ENCODE measurements at regions not wholly inside any gene's neighbourhood (a gene's known extent, or its start where the extent isn't known, plus 50 kb on each side); places are given as distances from the start of the nearest gene placed in this dataset.
A peak's percentile ranks its signal among the peaks of the same experiment; 100 is the strongest.
"Not testable (repeated sequence)": the region's sequence is repeated elsewhere in the genome, so short reads cannot be mapped to it uniquely, and the experiment has no call there.

DNA sequence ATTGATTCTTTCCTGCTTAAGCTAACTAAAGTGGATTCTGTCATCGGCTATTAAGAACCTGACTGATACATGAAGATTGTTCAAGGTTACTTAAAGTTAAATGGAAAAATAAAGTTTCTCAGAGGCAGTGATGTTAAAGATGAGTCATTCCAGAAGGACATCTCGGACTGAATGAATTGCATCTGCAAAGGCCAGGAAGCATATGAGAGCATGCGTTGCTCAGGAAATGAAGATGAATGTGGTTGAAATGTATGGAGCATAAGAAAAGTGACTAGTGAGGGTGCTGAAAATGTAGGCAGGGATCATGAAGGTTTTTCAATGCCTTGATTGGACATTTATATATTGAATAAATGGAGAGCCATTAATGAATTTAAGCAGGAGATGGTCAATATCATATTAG lies 133.9 kb upstream of the GHITM start:
- DNase-seq, result no peak

DNA sequence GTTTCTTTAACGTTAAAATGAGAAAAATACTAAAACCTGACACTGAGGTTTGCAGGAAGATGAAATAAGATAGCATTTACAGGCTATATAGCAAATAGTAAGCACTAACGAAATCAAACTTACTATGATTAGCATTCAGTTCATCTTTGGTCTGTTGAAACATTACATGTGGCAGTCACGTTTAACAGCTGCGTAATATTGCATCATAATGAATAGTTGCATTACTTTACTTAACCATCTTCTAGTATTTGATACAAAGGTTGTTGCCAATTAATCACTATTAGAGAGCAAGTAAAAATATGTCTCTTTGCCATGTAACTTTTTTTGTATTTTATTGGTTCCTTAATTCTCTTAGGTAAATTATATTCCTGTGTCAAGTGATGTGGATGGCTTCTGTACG lies 131.8 kb upstream of the GHITM start:
- DNase-seq, result no peak

DNA sequence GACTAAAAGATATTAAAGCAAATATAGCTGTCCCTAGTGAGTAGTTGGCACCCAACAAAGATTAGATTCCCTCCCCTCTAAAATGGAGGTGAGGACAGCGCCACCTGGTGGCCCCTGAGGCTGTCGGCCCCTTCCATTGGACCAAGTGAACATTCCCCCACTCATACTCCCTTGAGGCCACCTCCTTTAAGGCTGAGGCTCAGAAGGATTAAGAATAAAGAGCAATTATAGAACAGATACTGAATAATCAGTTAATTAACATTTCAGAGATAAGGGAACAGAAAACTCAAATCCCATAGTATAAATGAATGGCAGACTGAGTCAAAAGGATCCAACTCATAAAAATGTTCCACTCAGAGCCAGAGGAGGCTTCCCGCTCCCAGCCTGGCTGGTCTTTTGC lies 130.4 kb upstream of the GHITM start:
- no peak for DNase-seq

DNA sequence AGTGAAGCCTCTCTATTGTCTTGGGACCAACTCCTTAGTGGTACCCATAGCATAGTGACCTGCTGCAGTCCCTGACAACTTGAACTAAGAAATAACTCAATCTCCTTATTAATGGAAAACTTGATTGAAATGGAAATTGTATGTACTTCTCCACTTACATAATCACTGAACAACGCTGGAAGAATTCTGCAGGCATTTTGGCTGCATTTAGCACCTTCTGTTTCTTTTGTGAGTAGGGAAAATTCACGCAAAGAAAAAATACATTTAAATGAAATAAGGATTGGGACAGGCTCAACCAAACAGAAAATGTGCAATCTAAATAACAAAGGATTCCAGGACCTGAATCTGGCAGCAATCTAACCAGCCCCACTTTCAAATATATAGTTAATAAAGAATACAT lies 126.9 kb upstream of the GHITM start:
- no peak for DNase-seq

DNA sequence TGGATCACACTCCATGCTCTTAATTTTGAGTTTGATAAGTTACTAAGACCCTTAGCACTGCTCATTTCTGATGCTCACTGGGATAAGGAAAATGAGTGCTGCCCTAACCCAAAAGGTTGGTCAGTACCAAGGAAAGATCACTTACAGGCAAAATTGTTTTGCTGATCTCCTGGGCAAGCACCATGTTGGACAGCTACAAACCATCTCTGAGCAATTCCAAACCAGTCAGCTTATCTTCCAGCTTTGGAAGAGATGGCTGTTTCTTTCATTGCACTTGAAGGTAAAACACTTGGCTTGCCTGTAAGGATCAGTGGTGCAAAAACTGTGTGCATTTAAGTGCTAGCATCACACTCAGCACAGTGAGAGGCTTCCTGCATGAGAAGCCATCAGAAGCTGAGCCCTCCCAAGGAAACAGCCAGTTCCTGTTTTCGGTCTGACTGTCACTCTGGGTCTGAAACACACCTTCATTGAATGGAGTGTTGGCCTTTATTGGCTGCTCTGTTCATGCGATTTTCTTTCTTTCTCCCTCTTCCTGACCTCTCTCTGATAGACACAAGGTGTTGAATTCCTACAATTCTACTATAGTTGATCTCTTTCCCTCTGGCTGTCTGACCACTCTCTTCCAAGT lies 126.4 kb upstream of the GHITM start:
- no peak for DNase-seq

DNA sequence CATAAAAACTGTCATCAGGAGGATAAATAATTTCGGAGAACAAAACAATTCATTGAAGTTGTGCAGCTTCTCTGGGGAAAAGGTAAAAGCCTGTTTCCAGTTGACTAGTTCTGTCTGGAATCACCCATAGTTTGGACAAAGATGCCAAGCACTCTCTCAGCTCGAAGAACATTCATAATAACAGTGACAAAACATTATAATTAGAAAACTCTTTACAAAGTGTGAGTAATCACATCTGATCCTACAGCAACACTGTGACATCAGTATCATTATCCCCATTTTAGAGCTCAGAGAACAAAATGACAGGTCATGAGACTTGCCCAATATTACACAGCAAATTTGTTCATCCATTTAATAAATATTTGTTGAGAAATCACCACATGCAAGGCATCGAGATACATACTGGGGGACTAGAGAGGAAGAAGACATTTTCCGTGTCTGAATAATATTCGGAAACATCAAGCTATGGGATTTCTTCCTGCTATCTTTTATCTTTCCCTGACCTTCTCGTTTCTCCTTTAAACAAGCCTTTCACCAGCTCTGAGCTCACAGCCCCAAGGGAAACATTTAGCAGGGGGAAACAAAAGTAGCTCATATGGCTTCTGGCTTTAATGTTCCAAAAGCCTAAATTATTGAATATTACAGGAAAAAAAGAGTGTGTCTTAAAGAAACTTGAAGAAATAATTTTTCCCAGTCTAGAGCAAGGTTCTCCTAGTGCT lies 123.3 kb upstream of the GHITM start:
- DNase-seq, result peak; percentile 17

DNA sequence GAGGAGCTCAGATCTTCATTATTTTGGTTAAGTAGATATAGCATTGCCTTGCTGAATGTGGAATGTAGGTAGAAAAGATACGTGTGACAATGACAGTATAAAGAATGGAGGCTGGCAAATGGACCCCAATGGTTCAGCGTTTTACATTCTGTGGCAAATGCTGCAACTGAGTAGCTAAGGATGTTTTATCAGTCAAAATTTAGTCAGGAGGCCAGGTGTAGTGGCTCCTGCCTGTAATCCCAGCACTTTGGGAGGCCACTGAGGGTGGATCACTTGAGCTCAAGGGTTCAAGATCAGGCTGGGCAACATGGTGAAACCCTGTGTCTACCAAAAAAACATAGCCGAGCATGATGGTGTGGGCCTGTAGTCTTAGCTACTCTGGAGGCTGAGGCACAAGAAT lies 120.5 kb upstream of the GHITM start:
- DNase-seq, result no peak

DNA sequence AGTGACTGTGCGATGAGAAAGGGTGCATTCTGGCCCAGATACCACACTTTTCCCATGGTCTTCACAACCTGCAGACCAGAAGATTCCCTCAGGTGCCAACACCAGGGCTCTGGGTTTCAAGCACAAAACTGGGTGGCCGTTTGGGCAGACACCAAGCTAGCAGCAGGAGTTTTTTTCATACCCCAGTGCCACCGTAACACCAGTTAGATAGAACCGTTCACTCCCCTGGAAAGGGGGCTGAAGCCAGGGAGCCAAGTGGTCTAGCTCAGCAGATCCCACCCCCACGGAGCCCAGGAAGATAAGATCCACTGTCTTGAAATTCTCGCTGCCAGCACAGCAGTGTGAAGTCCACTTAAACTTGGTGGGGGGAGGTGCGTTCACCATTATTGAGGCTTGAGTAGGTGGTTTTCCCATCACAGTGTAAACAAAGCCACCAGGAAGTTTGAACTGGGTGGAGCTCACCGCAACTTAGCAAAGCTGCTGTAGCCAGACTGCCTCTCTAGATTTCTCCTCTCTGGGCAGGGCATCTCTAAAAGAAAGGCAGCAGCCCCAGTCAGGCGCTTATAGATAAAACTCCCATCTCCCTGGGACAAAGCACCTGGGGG lies 119.4 kb upstream of the GHITM start:
- not testable (repeated sequence) for DNase-seq

DNA sequence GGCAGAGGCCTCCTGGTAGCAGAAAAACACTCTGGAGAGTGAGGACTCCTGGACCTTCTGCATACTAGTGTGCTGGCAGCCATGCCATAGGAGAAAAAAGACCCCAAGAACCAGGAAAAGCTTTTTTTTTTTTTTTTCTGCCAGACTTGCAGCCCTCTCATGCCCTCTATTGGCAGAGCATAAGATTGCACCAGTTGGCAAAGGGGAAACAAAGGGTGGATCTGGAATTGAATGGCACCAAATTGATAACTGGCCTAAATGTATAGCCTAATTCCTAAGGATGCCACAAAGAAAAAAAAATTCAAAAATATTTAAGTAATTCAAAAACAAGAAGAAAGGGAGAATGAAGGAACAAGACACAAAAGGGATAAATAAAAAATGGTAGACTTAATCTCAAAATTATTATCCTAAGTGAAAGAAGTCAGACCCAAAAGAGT lies 112.5 kb upstream of the GHITM start:
- DNase-seq, result peak; percentile 0

DNA sequence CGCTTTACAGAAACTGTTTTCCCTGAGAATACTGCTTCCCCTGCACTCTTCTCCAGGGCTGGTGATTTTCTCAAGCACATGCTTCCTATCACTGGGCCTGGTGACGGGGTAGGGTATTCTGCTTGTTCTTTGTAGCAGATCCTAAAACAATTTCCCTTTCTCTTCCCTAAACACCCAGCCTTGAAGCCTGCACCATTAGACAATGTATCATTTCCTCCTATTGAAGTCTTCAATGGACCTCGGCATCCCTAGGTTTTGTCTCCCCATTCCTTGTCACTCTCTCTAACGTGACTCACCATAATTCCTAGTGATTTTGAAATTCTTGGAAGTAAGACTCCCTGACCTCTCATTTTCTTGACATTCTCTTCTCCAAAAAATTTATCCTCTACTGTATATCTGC lies 109.5 kb upstream of the GHITM start:
- DNase-seq, result no peak

DNA sequence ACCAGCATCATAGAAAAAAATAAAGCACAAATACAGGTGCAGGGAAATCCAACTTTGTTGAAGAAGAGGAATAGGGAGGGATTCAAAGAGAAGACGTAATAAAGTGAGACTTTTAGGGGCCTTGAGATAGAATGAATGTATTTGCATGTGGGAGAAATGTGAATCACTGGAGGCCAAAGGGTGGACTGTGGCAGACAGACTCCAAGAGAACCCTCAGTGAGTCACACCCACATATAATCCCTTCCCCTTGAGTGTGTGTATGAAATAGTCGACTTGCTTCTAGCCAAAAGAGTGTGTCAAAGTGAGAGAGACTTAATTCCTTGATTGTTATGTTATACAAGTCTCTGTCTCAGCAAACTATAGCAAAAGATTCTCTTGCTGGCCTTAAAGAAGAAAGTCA lies 101.3 kb upstream of the GHITM start:
- DNase-seq, result no peak

DNA sequence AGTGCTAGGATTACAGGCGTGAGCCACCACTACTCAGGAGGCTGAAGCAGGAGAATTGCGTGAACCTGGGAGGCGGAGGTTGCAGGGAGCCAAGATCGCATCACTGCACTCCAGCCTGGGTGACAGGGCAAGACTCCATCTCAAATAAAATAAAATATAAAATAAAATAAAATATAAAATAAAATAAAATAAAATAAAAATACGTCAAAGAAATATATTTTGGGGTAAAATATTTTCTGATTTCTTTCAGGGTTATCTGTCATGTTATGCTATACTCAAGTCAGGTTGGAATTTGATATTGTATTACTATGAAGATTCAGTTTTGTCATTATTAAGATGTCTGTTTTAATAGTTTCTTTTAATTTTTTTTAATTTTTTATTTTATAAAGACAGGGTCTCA lies 99.4 kb upstream of the GHITM start:
- no peak for DNase-seq

DNA sequence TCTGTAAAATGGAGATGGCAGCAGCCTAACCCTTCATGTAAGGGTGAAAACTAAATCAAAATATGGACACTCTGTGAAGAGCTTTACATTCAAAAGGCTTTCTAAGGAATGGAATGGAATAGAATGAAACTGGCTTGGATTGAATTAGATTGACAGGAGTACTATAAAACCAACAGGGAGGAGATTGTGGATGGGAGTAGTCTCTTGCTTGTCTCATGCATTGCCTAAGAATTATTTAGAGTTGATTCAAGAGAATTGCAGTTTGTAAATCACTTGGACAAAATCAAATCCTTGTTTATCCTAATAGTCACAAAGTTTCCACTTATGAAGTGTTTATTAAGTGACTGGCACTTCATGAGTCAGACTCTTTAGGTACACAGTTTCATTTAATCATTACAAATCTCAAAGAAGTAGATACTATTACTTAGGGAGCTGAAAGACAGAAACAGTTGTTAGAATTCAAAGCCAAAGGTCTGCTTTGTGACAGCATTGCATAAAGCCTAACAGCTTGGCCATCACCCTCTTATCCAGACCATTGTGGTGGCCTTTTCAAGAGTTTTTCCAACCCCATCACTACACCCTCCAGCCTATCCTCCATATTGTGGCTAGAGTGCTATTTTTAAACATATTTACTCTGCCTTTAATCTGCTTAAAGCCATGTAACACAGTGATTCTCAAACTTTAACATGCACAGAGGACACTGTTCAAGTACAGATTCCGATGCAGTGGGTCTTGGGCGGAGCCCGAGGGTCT lies 91.9 kb upstream of the GHITM start:
- DNase-seq, result no peak

DNA sequence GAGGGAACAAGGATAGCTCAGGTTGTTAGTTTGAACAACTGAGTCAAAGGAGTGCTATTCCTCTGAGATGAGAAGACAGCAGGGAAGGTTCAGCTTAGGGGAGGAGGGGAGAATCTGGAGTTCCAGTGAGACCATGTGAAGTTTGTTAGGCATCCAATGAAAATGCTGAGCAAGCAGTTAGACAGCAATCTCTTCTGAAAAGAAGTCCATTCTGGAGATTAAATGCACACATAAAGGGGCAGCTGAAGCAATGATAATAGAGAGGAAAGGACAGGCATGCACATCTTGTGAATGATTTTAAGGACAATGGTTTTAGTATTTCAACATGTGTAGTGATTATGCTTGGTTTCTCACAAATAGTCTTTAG lies 89.7 kb upstream of the GHITM start:
- DNase-seq, result no peak

DNA sequence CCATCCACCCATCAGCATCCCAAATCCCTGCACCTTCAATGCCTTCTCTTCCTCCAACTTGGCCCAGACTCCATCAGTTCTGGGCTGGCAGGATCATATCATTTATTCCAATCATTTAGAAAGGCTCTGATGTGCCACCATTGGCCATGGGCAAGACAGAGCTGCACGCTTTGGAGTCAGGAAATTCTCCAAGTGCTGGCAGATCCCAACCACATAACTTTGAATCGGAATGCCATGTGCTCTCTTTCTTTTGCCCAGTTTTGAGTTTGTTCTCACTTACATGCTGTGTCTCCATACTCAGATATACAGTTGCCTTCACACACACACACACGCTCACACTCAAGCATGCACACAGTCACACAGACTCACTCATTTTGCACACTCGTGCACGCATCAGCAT lies 85.7 kb upstream of the GHITM start:
- no peak for DNase-seq

DNA sequence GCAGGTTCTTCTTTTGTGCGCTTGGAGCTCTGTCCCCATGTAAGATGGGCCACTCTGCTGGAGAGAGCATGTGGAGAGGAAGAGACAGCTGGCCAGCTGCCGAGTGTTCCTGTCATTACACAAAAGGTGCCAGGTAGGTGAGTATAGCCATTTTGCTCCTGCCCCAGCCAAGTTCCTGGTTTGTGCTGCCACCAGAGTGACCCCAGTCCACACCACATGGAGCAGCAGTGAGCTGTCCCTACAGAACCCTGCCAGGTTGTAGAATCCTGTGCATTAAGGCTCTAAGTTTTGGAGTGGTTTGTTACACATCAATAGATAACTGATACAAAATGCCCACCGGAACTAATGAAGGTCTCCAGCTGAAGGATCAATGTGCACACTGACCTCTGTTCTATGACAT lies 84.6 kb upstream of the GHITM start:
- peak; percentile 78 for DNase-seq

DNA sequence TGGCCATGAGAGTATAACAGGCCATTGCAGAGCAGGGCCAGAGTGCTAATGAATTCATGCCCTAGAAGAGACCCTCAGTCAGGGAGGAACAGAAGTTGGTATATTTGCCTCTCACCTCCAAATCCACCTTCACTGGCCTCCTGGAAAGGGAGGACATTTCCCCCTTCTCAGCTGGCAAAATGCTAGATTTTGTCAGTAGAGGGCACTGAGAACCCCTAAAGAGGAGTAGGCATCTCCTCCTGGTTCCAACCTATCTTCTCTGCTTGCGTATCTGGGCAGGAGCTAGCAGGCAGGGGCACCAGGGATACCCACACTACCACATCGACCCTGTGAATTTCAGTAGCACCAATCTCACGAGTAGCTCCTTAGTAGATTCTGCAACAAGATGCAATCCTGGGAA lies 79.8 kb upstream of the GHITM start:
- no peak for DNase-seq

DNA sequence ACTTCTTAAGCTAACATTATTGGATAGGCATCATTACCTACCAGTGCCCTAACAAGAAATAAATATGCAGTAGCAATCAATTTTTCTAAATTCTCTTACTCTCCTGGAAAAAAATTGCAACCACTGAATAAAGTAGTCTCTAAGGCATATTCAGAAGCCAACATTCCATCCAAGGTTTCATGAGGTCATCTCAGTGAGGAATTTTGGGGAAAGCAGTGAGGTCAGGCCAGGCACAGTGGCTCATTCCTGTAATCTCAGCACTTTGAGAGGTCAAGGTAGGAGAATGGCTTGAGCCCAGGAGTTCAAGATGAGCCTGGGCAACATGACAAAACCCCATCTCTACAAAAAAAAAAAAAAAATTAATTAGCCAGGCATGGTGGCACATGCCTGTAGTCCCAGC lies 75.9 kb upstream of the GHITM start:
- DNase-seq, result no peak

DNA sequence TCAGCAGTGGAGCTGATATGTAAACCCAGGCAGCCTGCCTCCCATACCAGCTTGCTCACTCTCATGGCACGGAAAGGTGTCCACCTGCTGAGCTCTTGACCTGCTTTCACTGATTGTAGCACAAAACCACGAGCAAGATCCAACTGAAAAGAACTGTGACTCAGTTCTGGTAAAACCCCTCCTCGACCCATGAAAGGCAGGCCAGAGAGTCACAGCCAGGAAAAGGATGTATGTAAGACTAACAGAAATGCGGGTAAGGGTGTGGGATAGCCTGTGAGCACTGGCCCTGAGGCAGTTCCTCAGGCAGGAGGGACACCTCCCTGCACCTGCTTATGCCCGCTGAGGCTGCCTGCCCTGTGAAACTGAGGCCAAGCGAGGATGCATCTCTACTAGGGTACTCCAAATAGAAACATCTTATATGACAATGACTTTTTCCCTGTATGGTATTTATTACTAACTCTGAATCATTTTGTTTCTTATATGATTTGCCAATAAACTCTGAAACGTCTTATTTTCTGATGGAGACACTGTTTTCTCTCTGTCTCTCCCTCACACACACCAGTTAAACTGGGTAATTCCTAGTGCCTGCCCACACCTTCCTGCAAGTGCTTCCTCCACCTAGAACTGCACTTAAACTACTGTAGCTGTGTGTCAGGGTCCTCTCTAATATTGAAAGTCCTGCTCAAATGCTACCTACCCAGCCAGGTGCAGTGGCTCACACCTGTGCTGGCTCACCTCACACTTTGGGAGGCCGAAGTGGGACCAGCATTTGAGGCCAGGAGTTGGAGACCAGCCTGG lies 73.3 kb upstream of the GHITM start:
- no peak for DNase-seq

DNA sequence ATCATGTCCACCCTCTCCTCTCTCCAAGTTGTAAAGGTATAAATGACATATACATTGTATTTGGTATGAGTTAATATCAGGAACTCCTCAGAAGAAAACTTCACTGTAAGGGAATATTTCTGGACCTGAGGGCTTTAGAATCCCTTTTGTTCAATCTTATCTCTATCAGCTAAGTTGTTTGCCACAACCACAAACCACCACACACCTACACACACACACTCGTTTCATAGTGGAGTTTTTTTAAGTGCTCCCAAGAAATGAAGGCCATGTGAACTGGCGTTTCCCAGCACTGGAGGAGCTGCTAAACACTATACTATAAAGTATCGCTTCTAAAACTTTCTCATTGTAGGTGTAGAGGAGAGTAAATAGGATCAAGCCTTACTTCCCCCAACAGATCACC lies 64.8 kb upstream of the GHITM start:
- no peak for DNase-seq

DNA sequence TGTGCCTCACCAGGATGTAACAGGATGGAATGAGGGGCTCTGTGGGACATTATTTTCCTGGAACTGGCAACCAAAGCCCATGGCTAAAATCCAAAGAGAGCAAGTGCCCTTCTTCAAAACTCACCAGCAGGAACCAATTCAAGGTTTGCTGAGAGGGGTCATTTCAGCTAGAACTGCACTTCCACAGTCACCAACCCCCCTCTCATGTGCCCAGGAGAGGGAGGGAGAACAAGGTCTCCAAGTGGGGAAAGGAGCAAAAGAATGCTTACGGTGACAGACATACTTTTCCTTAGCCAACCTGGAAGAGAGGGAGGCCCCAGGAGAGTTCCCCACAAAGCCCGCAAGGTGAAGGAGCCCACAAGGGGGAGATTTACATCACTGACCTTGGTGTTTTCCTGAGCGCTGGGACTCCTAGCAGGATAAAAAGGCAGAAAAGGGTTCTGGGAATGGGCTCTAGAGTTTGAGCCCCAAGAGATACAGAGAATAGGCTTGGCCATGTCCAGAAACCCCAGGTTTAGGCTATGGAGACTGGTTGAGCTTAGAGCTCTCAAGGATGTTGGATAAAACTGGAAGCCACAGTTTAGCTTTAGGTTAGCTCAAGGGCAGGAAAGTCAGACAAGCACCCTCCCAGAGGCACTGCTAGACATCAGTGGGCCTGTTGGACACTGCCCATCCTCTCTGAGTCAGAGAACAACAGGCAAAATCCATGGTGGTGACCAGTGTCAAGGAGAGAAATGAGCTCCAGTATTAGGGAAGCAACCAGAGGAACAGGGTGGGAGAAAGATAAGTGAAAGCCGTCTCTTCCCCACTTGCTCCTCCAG lies 63.9 kb upstream of the GHITM start:
- no peak for DNase-seq

DNA sequence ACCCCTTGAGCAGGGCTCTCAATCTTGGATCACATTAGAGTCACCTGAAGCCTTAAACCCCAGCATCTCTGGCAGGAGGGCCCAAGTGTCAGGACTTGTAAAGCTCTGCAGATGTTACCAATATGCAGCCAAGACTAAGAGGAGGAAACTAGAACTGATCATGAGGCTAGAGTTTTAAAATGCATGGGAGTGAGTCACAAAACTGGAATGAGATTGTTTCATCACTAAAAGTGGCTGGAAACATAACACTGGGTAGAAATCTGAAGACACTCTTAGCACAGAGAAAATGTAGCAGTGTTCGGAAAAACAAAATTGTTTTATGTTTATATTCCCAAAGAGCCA lies 63.3 kb upstream of the GHITM start:
- no peak for DNase-seq
